ENCODE measurements at regions not wholly inside any gene's neighbourhood (a gene's known extent, or its start where the extent isn't known, plus 50 kb on each side); places are given as distances from the start of the nearest gene placed in this dataset.

- no peaks in the 10 kb centered on the region for H3K27me3 ChIP-seq (replicated peaks in 1 of 4; ENCODE audit: control extremely low read depth in 1 of 4, control insufficient read depth in 3 of 4, insufficient read depth in 4 of 4, low read length in 3 of 4)
- H4K20me1 ChIP-seq (ENCODE audit: control insufficient read depth, insufficient read depth, low read length, poor library complexity, severe bottlenecking), result no peaks in the 10 kb centered on the region
- intact Hi-C loops (cut with micrococcal nuclease), result no loop called here
- CTCF ChIA-PET, result no interaction called here
- POLR2A ChIA-PET, result no interaction called here
- H3K27ac Mint-ChIP-seq, result no peak overlapping the region
- H3K4me1 Mint-ChIP-seq, result no peaks in the 10 kb centered on the region
- no peak overlapping the region for H3K4me3 ChIP-seq (ENCODE audit: control extremely low read depth in 1 of 5, extremely low read depth in 1 of 5, insufficient read depth in 1 of 5, low read depth in 2 of 5, low read length in 4 of 5)
- no peak overlapping the region for H3K9ac ChIP-seq (ENCODE audit: low read length)
- no peak for ATAC-seq (ENCODE audit: low read depth)
- peaks cover 8% of the 10 kb centered on the region for H3K27me3 Mint-ChIP-seq
- H3K9me3 Mint-ChIP-seq (ENCODE audit: insufficient read depth), result no peaks in the 10 kb centered on the region
- no peak overlapping the region for H3K27ac ChIP-seq (ENCODE audit: low read length in 2 of 2)
- H3K4me2 ChIP-seq (replicated peaks; ENCODE audit: low read depth, low read length, poor library complexity, severe bottlenecking), result no peak overlapping the region
- no peak overlapping the region for H3K4me3 Mint-ChIP-seq
- H3K79me2 ChIP-seq (ENCODE audit: control insufficient read depth, insufficient read depth, low read length), result no peaks in the 10 kb centered on the region
- H3K9me3 ChIP-seq (ENCODE audit: control extremely low read depth in 1 of 3, control insufficient read depth in 2 of 3, insufficient read depth in 1 of 3, low read length in 2 of 3), result no peaks in the 10 kb centered on the region
- DNase-seq, result no peak
- TF ChIP-seq EZH2 (IDR thresholded peaks at IDR 0.05; ENCODE audit: borderline replicate concordance, insufficient read depth, low read depth, low read length, poor library complexity, severe bottlenecking), result no peak
- no peak for TF ChIP-seq CTCF (IDR thresholded peaks at IDR 0.05)
- no peaks in the 10 kb centered on the region for H3K4me1 ChIP-seq (ENCODE audit: control insufficient read depth in 2 of 2, insufficient read depth in 2 of 2, low read length in 2 of 2)
- H3K36me3 ChIP-seq (replicated peaks in 1 of 2; ENCODE audit: control extremely low read depth in 1 of 2, control insufficient read depth in 1 of 2, extremely low read depth in 1 of 2, insufficient read depth in 2 of 2, low read length in 1 of 2), result no peaks in the 10 kb centered on the region
- H2AFZ ChIP-seq (ENCODE audit: insufficient read depth, low read depth, low read length, poor library complexity, severe bottlenecking), result no peak overlapping the region
- 61% methylated on average over 4 of the region's 5 CpGs for WGBS (ENCODE audit: insufficient coverage)
Observed at GRCh38 chr2:215554689-215555498, 119.0 kb upstream of the FN1 start.

GRCh38 chr2:215553946-215554345, 118.1 kb upstream of the FN1 start:
- Histone ChIP-seq H3K4me1 (ENCODE audit: control insufficient read depth in 2 of 2, insufficient read depth in 2 of 2, low read length in 2 of 2) (no peaks in the 10 kb centered on the region), H3K36me3 (replicated peaks in 1 of 2; ENCODE audit: control extremely low read depth in 1 of 2, control insufficient read depth in 1 of 2, extremely low read depth in 1 of 2, insufficient read depth in 2 of 2, low read length in 1 of 2) (no peaks in the 10 kb centered on the region), H3K4me2 (replicated peaks; ENCODE audit: low read depth, low read length, poor library complexity, severe bottlenecking) (no peak overlapping the region), H3K9me3 (ENCODE audit: control extremely low read depth in 1 of 3, control insufficient read depth in 2 of 3, insufficient read depth in 1 of 3, low read length in 2 of 3) (no peaks in the 10 kb centered on the region), H4K20me1 (ENCODE audit: control insufficient read depth, insufficient read depth, low read length, poor library complexity, severe bottlenecking) (no peaks in the 10 kb centered on the region), H3K27me3 (replicated peaks in 1 of 4; ENCODE audit: control extremely low read depth in 1 of 4, control insufficient read depth in 3 of 4, insufficient read depth in 4 of 4, low read length in 3 of 4) (no peaks in the 10 kb centered on the region), H3K9ac (ENCODE audit: low read length) (no peak overlapping the region), H3K4me3 (ENCODE audit: control extremely low read depth in 1 of 5, extremely low read depth in 1 of 5, insufficient read depth in 1 of 5, low read depth in 2 of 5, low read length in 4 of 5) (no peak overlapping the region), H3K27ac (ENCODE audit: low read length in 2 of 2) (no peak overlapping the region), H3K79me2 (ENCODE audit: control insufficient read depth, insufficient read depth, low read length) (no peaks in the 10 kb centered on the region), H2AFZ (ENCODE audit: insufficient read depth, low read depth, low read length, poor library complexity, severe bottlenecking) (no peak overlapping the region)
- POLR2A ChIA-PET, result no interaction called here
- ATAC-seq (ENCODE audit: low read depth) (no peak), DNase-seq (no peak)
- no peak for TF ChIP-seq CTCF (IDR thresholded peaks at IDR 0.05)
- no peak for TF ChIP-seq EZH2 (IDR thresholded peaks at IDR 0.05; ENCODE audit: borderline replicate concordance, insufficient read depth, low read depth, low read length, poor library complexity, severe bottlenecking)
- H3K9me3 Mint-ChIP-seq (ENCODE audit: insufficient read depth), result no peaks in the 10 kb centered on the region
- CTCF ChIA-PET, result no interaction called here
- no peak overlapping the region for H3K27ac Mint-ChIP-seq
- no CpG with 5 or more reads among the region's 3 CpGs for WGBS (ENCODE audit: insufficient coverage)
- no peaks in the 10 kb centered on the region for H3K4me1 Mint-ChIP-seq
- no peak overlapping the region for H3K4me3 Mint-ChIP-seq
- H3K27me3 Mint-ChIP-seq, result peaks cover 6% of the 10 kb centered on the region
- intact Hi-C loops (cut with micrococcal nuclease), result no loop called here
